HEK293 (cell line): ENCODE measurements at regions not wholly inside any gene's neighbourhood (a gene's known extent, or its start where the extent isn't known, plus 50 kb on each side); places are given as distances from the start of the nearest gene placed in this dataset.

Experiments
- KLF7 ChIP-seq: fragments of 450-650 bp; formaldehyde crosslinking; IDR thresholded peaks from 2 replicates; pipeline ENCODE4 v1.5.1; 2016; ENCODE audit warnings: missing biosample characterization, missing genetic modification characterization, borderline replicate concordance
- ZNF292 ChIP-seq: fragments of 450-650 bp; formaldehyde crosslinking; IDR thresholded peaks from 2 replicates; pipeline ENCODE4 v1.5.1; 2016; ENCODE audit warnings: low read depth, missing biosample characterization, missing genetic modification characterization, borderline replicate concordance
- TF ChIP-seq, protein P1 (sequence below): fragments of 450-650 bp; formaldehyde crosslinking; IDR thresholded peaks from 2 replicates; pipeline ENCODE4 v1.5.1; 2016; ENCODE audit warnings: missing biosample characterization, missing genetic modification characterization

DNA sequence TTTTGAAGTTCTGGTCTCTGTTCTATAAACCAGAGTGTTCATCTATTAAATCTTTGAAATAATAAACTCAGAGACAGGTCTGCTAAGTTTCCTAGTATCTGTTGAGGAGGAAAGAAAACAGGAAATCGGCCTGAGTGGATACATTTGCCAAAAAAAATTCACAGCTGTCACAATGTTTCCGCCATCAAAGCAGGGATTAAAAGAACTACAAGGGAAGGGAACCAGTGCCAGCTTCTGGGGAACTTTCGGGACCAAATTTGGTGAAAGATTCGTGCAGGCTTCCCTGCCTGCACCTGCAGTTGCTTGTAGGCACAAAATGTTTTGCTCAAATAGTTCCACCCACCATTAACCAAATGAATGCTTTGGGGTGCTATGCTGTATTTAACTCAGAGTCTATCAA, 267.5 kb downstream of the MSX2 start:
- no peak for TF ChIP-seq KLF7 (tag by site-specific recombination)
- TF ChIP-seq, protein P1, sequence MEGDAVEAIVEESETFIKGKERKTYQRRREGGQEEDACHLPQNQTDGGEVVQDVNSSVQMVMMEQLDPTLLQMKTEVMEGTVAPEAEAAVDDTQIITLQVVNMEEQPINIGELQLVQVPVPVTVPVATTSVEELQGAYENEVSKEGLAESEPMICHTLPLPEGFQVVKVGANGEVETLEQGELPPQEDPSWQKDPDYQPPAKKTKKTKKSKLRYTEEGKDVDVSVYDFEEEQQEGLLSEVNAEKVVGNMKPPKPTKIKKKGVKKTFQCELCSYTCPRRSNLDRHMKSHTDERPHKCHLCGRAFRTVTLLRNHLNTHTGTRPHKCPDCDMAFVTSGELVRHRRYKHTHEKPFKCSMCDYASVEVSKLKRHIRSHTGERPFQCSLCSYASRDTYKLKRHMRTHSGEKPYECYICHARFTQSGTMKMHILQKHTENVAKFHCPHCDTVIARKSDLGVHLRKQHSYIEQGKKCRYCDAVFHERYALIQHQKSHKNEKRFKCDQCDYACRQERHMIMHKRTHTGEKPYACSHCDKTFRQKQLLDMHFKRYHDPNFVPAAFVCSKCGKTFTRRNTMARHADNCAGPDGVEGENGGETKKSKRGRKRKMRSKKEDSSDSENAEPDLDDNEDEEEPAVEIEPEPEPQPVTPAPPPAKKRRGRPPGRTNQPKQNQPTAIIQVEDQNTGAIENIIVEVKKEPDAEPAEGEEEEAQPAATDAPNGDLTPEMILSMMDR: no peak
- no peak for TF ChIP-seq ZNF292 (tag by site-specific recombination)
